Gastrocnemius medialis (tissue), 4 donors: ENCODE measurements at regions not wholly inside any gene's neighbourhood (a gene's known extent, or its start where the extent isn't known, plus 50 kb on each side); places are given as distances from the start of the nearest gene placed in this dataset.

Experiments used
- CTCF ChIP-seq, 5 experiments: fragments of 450-650 bp in 3 of 5; fragments of 200-600 bp in 2 of 5; sonication (generic) in 2 of 5; IDR thresholded peaks in 4 of 5; conservative IDR thresholded peaks in 1 of 5; 1 replicate in 4 of 5; 2 replicates in 1 of 5; pipeline ENCODE4 v1.5.1; 2016 to 2019; ENCODE audit warnings: antibody characterized with exemption in 5 of 5, mild to moderate bottlenecking in 3 of 5, moderate library complexity in 3 of 5
- POLR2A ChIP-seq, 2 donors: fragments of 450-650 bp; IDR thresholded peaks; one replicate each; pipeline ENCODE4 v1.6.1; 2017; ENCODE audit warnings: antibody characterized with exemption in 2 of 2, mild to moderate bottlenecking in 2 of 2, moderate library complexity in 2 of 2

GRCh38 chr13:106796280-106797047 is 228.5 kb upstream of the ARGLU1 start:
- no peak for TF ChIP-seq CTCF (IDR thresholded peaks at IDR 0.05 in 4 of 5, conservative IDR thresholded peaks at IDR 0.05 in 1 of 5)
- no peak for TF ChIP-seq POLR2A (IDR thresholded peaks at IDR 0.05)
